GM23338 (cell line): ENCODE measurements at regions not wholly inside any gene's neighbourhood (a gene's known extent, or its start where the extent isn't known, plus 50 kb on each side); places are given as distances from the start of the nearest gene placed in this dataset.

Source experiments
- CREB1 ChIP-seq: fragments of 250-450 bp; sonication (Bioruptor Pico); IDR thresholded peaks from 2 replicates; pipeline ENCODE4 v1.5.0; 2020; ENCODE audit warnings: low read depth, mild to moderate bottlenecking, moderate library complexity
- CTCF ChIP-seq, 2 experiments: fragments of 200-600 bp in 1 of 2; sonication (generic) in 1 of 2; conservative IDR thresholded peaks; 2 replicates each; pipeline versions ENCODE4 v1.5.1 to v1.6.1; 2016 to 2017; ENCODE audit warnings: antibody characterized with exemption in 2 of 2, low read depth in 2 of 2, mild to moderate bottlenecking in 2 of 2, moderate library complexity in 1 of 2
- ETS1 ChIP-seq: IDR thresholded peaks from 2 replicates; pipeline ENCODE4 v1.6.1; 2016; ENCODE audit warnings: antibody characterized with exemption
- EZH2 ChIP-seq: fragments of 200-600 bp; sonication (generic); IDR thresholded peaks from one replicate; pipeline ENCODE4 v1.8.0; 2017; ENCODE audit warnings: antibody characterized with exemption, mild to moderate bottlenecking, low read depth; ENCODE audit not compliant: unreplicated experiment
- EZH2phosphoT487 ChIP-seq: fragments of 200-600 bp; sonication (generic); IDR thresholded peaks from one replicate; pipeline ENCODE4 v1.8.1; 2018; ENCODE audit warnings: antibody characterized with exemption; ENCODE audit not compliant: unreplicated experiment
- POLR2AphosphoS5 ChIP-seq: IDR thresholded peaks from 2 replicates; pipeline ENCODE4 v1.6.1; 2016; ENCODE audit warnings: antibody characterized with exemption, low read depth
- REST ChIP-seq: IDR thresholded peaks from one replicate; pipeline ENCODE4 v1.6.1; 2018; ENCODE audit warnings: antibody characterized with exemption; ENCODE audit not compliant: unreplicated experiment
- ZNF114 ChIP-seq: fragments of 250-450 bp; sonication (Bioruptor Pico); IDR thresholded peaks from 2 replicates; pipeline ENCODE4 v1.5.0; 2020; ENCODE audit warnings: mild to moderate bottlenecking, moderate library complexity
- ZNF462 ChIP-seq: fragments of 250-450 bp; sonication (Bioruptor Pico); IDR thresholded peaks from 2 replicates; pipeline ENCODE4 v1.5.0; 2020; ENCODE audit warnings: mild to moderate bottlenecking, moderate library complexity

GRCh38 chr4:4918067-4918466 is 58.6 kb downstream of the MSX1 start:
- TF ChIP-seq CTCF (conservative IDR thresholded peaks at IDR 0.05; ENCODE audit: low read depth in 2 of 2) (no peak), REST (no peak), EZH2phosphoT487 (no peak), ZNF114 (no peak), POLR2AphosphoS5 (no peak), ETS1 (no peak), EZH2 (no peak), CREB1 (CRISPR knock-in tag) (no peak), ZNF462 (CRISPR knock-in tag) (no peak)
